HG03175 (cell line): ENCODE measurements at regions not wholly inside any gene's neighbourhood (a gene's known extent, or its start where the extent isn't known, plus 50 kb on each side); places are given as distances from the start of the nearest gene placed in this dataset.

Source experiments
- ATAC-seq: cut with Tn5 transposase; IDR thresholded peaks from one replicate; pipeline ENCODE4 v1.9.1; 2021; ENCODE audit warnings: mild to moderate bottlenecking, moderate library complexity; ENCODE audit not compliant: unreplicated experiment

- ATAC-seq, result no peak
Measured at GRCh38 chr16:87183647-87184046, 133.5 kb downstream of the C16orf95 start.

- ATAC-seq, result no peak
Measured at GRCh38 chr16:87185308-87185707, 131.9 kb downstream of the C16orf95 start.

- no peak for ATAC-seq
Measured at GRCh38 chr16:87185983-87186382, 131.2 kb downstream of the C16orf95 start.

- no peak for ATAC-seq
Measured at GRCh38 chr16:87186446-87186845, 130.7 kb downstream of the C16orf95 start.

GRCh38 chr16:87186876-87187533, 130.2 kb downstream of the C16orf95 start:
- no peak for ATAC-seq

GRCh38 chr16:87188104-87188503, 129.1 kb downstream of the C16orf95 start:
- ATAC-seq, result no peak

- ATAC-seq, result no peak
Measured at GRCh38 chr16:87189426-87189825, 127.8 kb downstream of the C16orf95 start.

GRCh38 chr16:87190288-87191230, 126.6 kb downstream of the C16orf95 start:
- ATAC-seq, result no peak

- ATAC-seq, result no peak
Measured at GRCh38 chr16:87192452-87193073, 124.6 kb downstream of the C16orf95 start.

GRCh38 chr16:87194172-87194571, 123.0 kb downstream of the C16orf95 start:
- ATAC-seq, result no peak

GRCh38 chr16:87195161-87195560, 122.0 kb downstream of the C16orf95 start:
- no peak for ATAC-seq

- ATAC-seq, result no peak
Measured at GRCh38 chr16:87196231-87196630, 121.0 kb downstream of the C16orf95 start.

GRCh38 chr16:87196661-87197060, 120.5 kb downstream of the C16orf95 start:
- no peak for ATAC-seq

GRCh38 chr16:87198328-87198832, 118.8 kb downstream of the C16orf95 start:
- ATAC-seq, result no peak

GRCh38 chr16:87198881-87199280, 118.3 kb downstream of the C16orf95 start:
- ATAC-seq, result no peak

- ATAC-seq, result no peak
Measured at GRCh38 chr16:87199379-87199778, 117.8 kb downstream of the C16orf95 start.

GRCh38 chr16:87199901-87200300, 117.3 kb downstream of the C16orf95 start:
- ATAC-seq, result no peak

GRCh38 chr16:87200637-87201036, 116.6 kb downstream of the C16orf95 start:
- ATAC-seq, result no peak

- ATAC-seq, result no peak
Measured at GRCh38 chr16:87201052-87201451, 116.1 kb downstream of the C16orf95 start.

- no peak for ATAC-seq
Measured at GRCh38 chr16:87201790-87202189, 115.4 kb downstream of the C16orf95 start.

GRCh38 chr16:87202346-87202745, 114.8 kb downstream of the C16orf95 start:
- ATAC-seq, result no peak
